Fibroblast of upper back skin (primary cell): ENCODE measurements at regions not wholly inside any gene's neighbourhood (a gene's known extent, or its start where the extent isn't known, plus 50 kb on each side); places are given as distances from the start of the nearest gene placed in this dataset.
"Not testable (repeated sequence)": the region's sequence is repeated elsewhere in the genome, so short reads cannot be mapped to it uniquely, and the experiment has no call there.

Source experiments
- DNase-seq: peaks from one replicate; pipeline ENCODE4 v3.0.0-alpha.2; 2013

DNA sequence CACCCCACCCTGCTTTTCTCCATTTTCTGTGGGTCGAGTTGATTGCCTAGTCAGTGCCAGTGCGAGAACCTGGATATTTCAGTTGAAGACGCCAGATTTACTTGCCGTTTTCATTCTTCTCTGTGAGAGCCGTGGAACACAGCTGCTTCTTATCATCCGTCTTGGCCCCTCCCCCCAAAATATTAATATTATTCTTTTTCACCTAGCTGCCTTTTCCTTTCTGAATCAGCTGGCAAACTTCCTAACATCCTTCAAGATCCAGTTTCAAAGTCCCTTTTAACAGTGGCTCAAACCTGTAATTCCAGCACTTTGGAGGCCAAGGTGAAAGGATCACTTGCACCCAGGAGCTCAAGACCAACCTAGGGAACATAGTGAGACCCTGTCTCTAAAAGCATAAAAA, 117.1 kb upstream of the RASA1 start:
- DNase-seq = peak; percentile 56

DNA sequence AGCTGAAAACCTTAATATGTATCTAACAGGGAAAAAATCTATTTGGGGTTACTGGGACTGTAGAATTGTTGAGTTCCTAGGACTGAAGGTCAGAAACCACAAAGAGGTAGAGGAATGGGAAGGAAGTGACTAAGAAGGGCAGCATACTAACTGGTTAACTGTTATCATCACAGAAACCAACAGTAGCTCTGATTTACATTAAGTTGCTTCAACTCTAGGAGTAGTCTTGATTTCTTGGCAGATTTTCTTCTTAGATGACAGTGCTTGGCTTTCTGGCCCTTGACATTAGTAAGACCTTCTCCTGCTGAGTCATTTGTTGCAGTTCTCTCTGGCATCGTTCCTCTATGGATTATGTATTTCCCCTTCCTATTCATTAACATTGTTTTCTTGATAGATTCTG, 116.1 kb upstream of the RASA1 start:
- peak; percentile 95 for DNase-seq

DNA sequence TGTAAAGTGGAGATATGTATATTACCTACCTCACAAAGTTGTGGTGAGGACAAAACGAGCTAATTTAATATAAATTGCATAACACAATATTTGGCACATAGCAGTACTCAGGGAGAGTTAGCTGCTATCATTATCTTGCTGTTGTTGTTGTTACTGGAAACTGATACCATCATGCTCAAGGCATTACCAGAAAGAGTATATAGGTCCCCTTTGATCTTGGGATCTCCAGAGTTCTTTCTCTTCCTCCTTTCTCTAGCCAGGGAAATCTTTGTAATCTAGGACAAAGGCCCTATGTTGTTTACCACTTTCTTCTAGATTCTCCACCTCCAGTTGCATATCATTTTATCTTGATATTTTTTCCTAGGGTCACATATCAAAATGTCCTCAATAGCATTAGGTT, 114.8 kb upstream of the RASA1 start:
- DNase-seq = no peak

DNA sequence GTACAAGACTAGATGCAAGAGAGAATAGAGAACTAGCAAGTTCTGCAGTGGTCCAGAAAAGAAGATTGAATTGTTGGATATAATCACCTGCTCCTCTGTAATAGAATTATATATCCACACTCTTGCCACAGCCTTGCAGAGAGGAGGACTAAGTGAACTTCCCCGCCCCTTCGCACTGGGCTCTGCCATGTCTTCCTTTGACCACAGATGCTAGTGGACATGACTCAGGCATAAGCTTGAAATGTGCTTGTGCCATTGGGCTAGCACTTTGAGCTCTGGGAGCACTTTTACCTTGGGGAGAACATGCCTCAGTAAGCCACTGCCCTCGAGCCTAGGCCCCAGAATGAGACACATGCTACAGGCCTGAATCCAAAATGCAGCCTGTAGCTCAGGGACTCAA, 113.5 kb upstream of the RASA1 start:
- DNase-seq = no peak

DNA sequence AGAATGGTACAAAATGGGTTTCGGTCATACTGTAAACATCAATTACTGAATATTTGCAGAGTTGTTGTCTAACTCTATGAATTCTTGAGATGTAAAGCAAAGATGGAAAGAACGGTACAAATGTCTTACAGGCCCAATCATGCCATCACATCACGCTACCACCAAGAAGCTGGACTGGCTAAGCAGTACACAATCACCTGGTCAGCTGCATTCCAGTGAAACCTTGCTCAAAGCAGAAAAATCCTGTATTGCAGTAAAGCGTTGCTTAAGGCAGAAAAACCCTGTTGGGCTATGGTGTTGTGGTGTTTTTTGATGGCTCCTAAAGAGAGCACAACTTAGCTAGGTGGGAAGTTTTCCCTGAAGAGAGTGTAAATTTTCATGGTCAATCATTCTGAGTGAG, 112.6 kb upstream of the RASA1 start:
- no peak for DNase-seq

DNA sequence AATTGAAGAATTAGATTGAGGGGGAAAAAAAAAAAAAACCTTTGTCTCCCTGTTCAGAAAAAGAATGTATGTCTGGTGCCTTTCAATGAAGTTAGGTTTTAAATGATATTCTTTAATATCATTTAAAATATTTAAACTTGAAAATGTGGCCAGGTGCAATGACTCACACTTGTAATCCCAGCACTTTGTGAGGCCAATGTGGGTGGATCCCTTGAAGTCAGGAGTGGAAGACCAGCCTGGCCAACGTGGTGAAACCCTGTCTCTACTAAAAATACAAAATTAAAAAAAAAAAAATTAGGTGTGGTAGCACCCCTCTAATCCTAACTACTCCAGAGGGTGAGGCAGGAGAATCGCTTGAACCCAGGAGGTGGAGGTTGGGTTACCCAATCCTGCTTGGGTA, 111.1 kb upstream of the RASA1 start:
- no peak for DNase-seq

DNA sequence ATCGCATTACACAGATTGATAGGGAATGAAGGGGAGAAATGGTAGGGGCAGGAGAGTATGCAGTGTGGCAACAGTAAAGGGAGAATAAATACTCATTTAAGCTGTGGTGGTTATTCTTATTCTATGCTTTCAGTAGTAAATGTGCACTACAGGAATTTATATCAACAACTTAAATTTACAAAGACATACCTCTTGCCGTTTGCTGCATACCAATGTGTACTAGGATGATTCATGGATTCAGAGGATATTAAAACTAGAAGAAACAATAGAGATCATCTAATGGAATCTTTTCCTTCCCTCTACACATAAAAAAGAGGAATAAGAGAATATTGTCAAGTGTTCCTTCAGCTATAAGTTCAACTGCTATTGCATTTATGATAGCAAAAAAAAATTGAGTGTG, 103.3 kb upstream of the RASA1 start:
- DNase-seq = peak; percentile 36

DNA sequence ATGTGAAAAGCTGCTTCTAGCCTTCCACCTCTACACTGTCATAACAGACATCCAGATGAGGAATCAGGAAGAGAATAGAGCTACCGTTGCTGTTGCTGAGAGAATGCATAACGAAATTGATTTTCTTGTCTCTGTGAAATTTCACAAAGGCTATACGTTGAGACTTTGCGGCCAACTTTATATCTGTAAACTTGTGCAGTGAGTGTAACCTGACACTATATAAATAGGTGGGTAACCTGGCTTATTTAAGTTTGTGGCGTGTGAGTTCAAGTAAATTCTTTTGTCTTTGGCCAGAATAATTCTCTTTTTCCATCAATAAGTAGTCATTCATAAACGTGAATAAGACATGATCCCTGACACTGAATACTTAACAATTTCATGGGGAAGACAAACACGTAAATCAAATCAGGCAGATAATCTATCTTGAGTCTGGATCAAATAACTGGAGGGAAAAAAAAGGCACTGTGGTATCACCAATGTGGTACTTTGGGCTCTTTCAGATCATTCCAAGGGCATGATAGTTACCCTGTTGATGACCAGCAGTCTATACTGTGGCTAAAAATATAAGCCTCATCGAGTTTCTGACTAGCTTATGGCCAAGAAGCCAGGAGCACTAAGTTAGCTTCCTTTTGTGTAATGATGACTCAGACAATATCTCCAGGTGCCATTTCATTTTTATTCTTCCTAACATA, 98.2 kb upstream of the RASA1 start:
- DNase-seq = peak; percentile 28

DNA sequence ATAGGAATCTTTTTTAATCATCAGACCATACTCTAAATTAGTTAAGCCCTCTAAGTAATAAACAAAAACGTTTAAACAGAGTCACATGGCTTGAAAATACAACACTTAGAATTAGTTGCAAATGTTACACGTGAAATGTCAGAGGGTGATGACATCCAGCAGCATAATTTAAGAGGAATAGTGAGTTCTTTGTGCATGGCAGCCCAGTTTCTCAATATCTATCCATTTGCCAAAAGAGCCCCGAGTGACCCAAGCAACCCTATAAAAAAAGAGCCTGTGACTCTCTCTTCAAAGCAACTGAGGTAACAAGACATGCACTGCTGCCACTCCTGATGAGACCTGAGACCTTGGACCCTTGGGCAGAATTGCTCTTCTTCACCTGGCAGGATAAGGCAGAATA, 96.9 kb upstream of the RASA1 start:
- DNase-seq = no peak

DNA sequence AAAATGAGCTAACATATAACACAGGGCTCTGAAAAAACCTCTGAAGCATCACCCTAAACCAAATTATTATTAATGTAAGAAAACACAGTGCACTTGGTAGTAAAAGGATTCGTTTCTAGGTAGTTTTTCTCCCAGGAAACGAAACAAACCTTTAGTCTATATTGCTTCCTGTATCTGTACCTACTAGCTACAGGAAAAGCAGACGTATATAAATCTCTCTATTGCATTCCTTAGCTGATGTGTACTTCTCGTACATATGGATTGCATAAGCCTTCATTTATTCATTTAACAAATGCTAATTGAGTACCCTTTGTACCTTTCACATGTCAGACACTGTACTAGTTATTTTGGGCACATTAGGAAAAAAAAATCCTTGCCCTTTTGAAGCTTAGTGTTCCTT, 85.0 kb upstream of the RASA1 start:
- peak; percentile 25 for DNase-seq

DNA sequence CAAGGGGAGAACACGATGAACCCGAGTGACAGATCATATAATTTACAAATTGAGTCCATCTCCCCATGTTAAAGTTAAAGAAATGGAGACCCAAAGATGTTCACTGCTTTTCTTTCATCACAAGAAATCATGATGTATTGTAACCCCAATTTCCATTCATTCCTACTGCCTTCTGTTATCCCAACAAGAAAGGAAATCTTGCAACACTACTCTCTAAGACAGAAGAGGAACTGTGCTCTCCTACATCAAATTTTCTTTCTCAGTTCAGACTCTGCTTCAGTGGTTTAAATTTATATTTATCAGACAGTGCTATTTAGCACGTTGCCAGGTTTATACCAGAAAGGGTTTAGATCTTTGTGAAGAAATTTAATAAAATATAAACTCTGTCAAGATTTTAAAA, 83.8 kb upstream of the RASA1 start:
- no peak for DNase-seq

DNA sequence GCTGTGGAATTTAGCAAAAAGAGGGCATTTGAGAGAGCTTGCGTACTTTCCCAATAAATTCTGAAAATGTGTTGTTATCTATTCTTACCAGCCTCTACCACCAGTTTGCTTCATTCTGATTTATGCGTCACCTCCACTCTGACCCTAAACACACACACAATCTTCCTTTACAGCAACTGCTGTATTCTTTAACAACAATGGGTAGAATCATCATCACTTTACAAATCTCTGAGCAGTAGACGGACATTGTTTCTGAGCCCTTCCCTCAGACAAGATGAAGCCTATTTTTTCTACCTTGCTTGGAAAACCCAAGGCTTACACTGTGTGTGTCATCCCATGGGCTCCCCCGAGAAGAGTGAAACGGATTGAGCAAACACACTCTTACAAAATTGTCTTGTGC, 83.1 kb upstream of the RASA1 start:
- DNase-seq = no peak

DNA sequence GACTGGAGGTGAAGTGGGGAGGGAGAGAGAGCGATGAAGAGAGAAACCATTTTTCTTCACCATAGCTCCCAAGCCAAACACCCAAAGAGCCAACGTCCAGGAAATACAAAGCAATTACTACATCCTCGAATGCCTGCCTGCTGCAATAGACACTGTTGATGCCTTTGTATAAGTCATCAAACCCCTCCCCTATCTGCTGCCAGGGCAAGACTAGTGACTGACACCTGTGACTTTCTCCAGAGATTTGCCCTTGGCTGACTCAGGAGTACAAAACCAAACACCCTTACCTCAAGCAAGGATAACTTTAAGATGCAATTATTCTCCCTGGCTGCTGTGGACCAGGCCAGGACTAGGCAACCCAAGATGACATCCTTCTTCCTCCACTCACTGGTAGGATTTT, 81.8 kb upstream of the RASA1 start:
- no peak for DNase-seq

DNA sequence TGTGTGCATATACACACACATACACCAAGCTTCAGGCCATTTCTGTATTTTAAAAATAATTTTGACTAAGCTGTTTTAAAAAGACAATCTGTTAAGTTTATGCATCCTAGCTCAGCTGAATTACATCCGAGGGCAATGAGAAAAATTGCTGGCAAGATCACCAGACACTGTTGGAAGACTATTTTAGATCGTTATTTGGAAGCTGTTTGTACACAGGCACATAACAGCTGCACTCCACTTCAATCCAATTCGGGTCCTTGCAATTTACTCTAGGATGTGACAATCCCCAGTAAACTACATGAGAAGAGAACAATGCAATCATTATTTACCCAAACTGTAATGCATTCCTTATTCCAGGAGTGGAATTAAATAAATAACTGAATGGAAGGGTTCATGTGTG, 79.3 kb upstream of the RASA1 start:
- DNase-seq = no peak

DNA sequence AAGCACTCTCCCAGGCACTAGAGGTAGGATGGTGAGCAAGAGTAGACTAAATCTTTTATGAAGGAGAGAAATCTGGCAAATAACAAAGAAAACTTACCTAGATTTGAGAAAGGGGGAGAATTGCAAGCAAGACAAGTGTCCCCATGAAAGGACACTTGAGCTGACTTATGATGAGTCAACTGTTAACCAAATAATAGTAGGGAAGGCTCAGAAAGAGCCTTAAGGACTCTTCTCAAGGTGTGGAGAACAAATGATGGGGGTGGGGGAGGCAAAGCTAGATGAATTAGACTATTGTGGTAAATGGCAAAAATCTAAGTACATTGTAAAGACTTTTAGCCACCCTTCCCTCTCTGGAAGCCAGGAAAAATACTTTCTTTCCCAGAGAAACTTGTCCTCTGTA, 77.6 kb upstream of the RASA1 start:
- no peak for DNase-seq

DNA sequence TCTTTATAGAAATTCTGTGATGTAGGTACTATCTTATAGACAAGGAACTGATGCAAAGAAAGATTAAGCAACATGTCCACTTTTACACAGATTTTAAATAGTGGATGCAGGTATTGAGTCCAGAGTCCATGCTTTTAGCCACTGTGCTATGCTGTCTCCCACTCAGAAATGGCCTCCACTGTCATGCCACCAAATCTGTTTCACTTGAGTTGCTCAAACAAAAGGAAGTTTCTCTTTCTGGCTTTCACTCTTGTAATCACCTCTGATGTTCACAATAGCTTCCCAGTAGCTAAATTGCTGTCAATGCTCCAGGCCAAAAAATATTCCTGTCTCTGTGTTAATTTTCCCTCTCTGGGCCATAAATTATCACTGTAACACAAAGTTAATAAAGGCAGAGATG, 77.0 kb upstream of the RASA1 start:
- no peak for DNase-seq

DNA sequence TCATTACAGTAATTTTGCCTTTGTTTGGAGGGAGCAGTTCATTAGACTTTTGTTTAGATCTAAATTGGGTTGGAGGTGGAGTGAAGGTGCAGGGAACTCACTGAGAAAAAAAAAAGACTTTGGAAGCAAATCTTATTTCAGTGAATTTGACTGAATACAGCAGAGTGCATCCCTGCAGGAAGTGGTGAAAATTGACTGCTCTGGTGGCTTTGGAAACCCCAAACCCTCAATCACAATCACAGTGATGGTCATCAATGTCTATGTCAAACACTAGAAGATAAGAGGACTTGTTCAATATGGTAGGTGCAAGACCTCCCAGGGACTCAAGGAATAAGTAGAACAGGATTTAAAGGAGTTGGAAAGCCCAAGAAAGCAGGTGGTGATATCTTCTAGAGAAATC, 76.0 kb upstream of the RASA1 start:
- no peak for DNase-seq

DNA sequence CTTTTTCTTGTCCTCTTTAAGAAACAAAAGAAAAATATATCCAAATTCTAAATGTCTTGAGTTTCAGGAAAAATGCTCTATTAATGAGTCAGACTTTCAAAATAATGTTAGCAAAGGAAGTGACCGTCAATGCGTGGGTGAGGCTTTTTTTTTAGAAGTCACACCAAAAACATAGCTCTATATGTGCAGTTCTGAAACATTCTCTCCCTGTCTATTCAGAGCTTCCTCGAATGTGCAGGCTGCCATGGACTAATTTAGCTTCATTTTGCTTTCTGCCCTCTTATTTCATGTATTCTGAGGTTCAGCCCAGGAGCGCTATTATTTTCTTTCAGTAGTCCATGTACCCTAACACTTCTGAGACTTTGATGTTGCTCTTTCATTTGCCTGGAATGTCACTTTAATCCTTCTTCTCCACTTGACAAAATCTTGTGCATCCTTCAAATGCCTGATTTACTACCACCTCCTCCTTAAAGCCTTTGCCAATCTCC, 72.5 kb upstream of the RASA1 start:
- DNase-seq = peak; percentile 74

DNA sequence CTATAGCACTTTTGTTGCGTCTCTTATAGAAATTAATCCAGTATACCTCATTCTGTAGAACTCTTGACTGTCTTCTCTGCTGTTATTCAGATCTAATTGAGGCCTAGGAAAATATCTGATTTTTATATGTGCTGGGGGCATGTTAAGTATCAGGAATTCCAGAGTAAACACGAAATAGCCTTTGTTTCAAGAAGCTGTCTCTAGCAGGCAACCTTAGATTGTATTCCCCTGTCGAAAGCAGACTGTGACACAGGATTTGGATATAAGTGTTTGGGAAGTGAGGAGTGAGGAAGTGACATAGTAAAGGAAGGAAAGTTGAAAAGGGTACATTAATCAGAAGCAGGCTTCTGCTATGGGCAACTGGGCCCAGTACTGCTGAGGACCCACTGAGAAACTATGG, 72.1 kb upstream of the RASA1 start:
- no peak for DNase-seq

DNA sequence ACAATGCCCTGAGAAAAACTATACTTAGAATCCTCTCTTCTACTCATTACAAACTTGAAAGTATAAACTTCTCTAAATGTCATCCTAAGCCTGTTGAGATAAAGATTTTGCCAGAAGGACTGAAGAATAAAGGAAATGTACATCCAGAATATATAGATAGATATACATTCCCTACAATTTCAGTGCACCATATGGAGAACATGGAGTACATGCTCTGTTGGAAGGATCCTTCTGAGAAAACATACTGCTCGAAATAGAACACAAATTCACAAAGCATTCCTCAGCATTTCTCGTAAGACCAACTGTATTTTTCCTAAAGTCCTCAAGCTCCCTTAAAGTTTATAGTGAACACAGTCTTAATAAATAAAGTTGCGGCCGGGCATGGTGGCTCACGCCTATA, 69.7 kb upstream of the RASA1 start:
- DNase-seq = no peak

DNA sequence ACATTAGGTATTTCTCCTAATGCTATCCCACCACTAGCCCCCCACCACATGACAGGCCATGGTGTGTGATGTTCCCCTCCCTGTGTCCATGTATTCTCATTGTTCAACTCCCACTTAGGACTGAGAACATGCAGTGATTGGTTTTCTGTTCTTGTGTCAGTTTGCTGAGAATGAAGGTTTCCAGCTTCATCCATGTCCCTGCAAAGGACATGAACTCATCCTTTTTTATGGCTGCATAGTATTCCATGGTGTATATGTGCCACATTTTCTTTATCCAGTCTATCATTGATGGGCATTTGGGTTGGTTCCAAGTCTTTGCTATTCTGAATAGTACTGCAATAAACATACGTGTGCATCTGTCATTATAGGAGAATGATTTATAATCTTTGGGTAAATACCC, 68.4 kb upstream of the RASA1 start:
- DNase-seq = not testable (repeated sequence)

DNA sequence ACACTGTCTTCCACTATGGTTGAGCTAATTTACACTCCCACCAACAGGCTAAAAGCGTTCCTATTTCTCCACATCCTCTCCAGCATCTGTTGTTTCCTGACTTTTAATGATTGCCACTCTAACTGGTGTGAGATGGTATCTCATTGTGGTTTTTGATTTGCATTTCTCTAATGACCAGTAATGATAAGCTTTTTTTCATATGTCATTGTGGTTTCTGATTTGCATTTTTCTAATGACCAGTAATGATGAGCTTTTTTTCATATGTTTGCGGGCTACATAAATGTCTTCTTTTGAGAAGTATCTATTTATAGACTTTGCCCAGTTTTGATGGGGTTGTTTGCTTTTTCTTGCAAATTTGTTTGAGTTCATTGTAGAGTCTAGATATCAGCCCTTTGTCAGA, 68.0 kb upstream of the RASA1 start:
- DNase-seq = not testable (repeated sequence)

DNA sequence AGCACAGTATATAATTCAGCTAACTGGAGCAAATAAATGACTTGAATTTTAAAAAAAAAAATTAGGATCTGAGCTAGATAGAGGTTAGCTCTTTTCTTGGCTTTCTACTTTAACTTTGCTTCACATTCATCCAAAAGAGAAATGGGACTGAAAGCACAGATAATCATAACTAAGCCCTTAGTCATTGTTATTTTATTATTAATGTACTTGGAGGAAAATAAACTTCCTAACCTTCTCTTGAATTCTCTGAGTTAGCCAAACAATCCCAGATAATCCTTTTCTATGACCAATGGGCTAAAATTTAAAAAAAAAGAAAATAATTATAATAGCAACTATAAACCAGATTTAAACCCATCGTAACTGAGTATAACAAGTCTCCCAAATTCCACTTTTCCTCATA, 57.6 kb upstream of the RASA1 start:
- DNase-seq = peak; percentile 25

DNA sequence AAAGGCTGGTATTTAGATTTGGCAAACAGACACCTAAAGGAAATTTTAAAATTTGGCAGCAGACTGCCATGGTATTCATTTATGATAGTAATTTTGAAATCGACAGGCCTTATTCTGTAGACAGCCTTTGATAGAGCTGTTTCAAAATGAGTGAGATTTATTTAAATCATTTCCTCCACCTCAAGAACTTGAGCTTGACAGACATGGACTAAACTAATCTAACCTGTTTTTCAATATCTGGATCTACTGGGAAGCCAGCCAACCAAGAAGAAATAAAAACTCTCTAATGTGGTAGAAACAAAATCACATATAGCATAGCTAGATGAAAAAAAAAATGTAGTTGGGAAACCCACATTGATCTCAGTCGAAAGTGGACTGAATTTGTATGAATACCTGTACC, 56.9 kb upstream of the RASA1 start:
- no peak for DNase-seq

DNA sequence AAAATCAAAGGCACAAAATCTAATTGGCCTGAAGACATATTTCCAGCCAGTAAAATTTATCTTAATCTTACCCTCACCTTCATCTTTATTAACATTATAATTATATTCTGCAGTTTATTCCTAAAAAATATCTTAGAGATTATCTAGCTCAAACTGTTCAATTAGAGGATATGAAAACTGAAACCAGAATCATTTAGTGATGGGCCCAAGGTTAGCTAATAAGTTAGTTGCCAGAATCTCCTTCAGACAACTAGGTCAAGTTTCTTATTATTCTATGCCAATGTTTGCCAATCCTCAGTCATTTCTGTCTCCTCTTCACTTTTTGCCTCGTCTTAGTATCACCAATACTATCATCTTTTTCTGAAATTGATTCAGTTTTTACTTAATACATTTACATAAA, 56.0 kb upstream of the RASA1 start:
- no peak for DNase-seq

DNA sequence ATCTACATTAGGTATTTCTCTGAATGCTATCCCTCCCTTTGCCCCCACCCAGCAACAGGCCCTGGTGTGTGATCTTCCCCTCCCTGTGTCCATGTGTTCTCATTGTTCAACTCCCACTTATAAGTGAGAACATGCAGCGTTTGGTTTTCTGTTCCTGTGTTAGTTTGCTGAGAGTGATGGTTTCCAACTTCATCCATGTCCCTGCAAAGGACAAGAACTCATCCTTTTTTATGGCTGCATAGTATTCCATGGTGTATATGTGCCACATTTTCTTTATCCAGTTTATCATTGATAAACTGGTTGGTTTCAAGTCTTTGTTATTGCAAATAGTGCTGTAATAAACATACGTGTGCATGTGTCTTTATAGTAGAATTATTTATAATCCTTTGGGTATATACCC, 55.5 kb upstream of the RASA1 start:
- DNase-seq = not testable (repeated sequence)
